SK-N-SH treated with all-trans-retinoic acid at 6 μM for 48 hours (cell line): ENCODE measurements at regions not wholly inside any gene's neighbourhood (a gene's known extent, or its start where the extent isn't known, plus 50 kb on each side); places are given as distances from the start of the nearest gene placed in this dataset.

Source experiments
- ATAC-seq: fragments of 200-7000 bp; cut with Tn5 transposase; 3 replicates; pipeline ENCODE4 v1.9.1; 2020; ENCODE audit warnings: mild to moderate bottlenecking, moderate library complexity
- ARNTL ChIP-seq: fragments of 450-650 bp; formaldehyde crosslinking; IDR thresholded peaks from 2 replicates; pipeline ENCODE4 v1.5.0; 2020; ENCODE audit warnings: low read depth, mild to moderate bottlenecking, moderate library complexity, borderline replicate concordance
- BACH2 ChIP-seq: fragments of 250-450 bp; sonication (Bioruptor Pico); IDR thresholded peaks from 2 replicates; pipeline ENCODE4 v1.9.0; 2021; ENCODE audit warnings: mild to moderate bottlenecking, borderline replicate concordance
- CREB5 ChIP-seq: fragments of 250-450 bp; sonication (Bioruptor Pico); IDR thresholded peaks from 2 replicates; pipeline ENCODE4 v1.5.1; 2020; ENCODE audit warnings: low read depth, mild to moderate bottlenecking, moderate library complexity
- CSDC2 ChIP-seq: fragments of 250-450 bp; sonication (Bioruptor Pico); IDR thresholded peaks from 2 replicates; pipeline ENCODE4 v1.5.0; 2020; ENCODE audit warnings: mild to moderate bottlenecking, moderate library complexity
- ESRRG ChIP-seq: fragments of 250-450 bp; sonication (Bioruptor Pico); IDR thresholded peaks from 2 replicates; pipeline ENCODE4 v1.6.1; 2021; ENCODE audit warnings: mild to moderate bottlenecking
- OSR1 ChIP-seq: fragments of 250-450 bp; sonication (Bioruptor Pico); IDR thresholded peaks from 2 replicates; pipeline ENCODE4 v1.8.0; 2022; ENCODE audit warnings: moderate library complexity, mild to moderate bottlenecking, inconsistent platforms
- RARB ChIP-seq: fragments of 250-450 bp; sonication (Bioruptor Pico); IDR thresholded peaks from 2 replicates; pipeline ENCODE4 v1.8.0; 2021; ENCODE audit warnings: mild to moderate bottlenecking, moderate library complexity
- SNAI2 ChIP-seq: fragments of 250-450 bp; sonication (Bioruptor Pico); IDR thresholded peaks from 2 replicates; pipeline ENCODE4 v1.5.0; 2020; ENCODE audit warnings: mild to moderate bottlenecking, moderate library complexity
- ZFP3 ChIP-seq: fragments of 250-450 bp; sonication (Bioruptor Pico); IDR thresholded peaks from 2 replicates; pipeline ENCODE4 v1.5.0; 2020; ENCODE audit warnings: mild to moderate bottlenecking, moderate library complexity
- ZFP30 ChIP-seq: fragments of 450-650 bp; formaldehyde crosslinking; IDR thresholded peaks from 2 replicates; pipeline ENCODE4 v1.5.0; 2022; ENCODE audit warnings: mild to moderate bottlenecking, moderate library complexity
- ZNF565 ChIP-seq: fragments of 450-650 bp; formaldehyde crosslinking; conservative IDR thresholded peaks from 2 replicates; pipeline ENCODE4 v1.5.0; 2020; ENCODE audit warnings: low read depth, mild to moderate bottlenecking, moderate library complexity
- ZNF8 ChIP-seq: fragments of 450-650 bp; formaldehyde crosslinking; IDR thresholded peaks from 2 replicates; pipeline ENCODE4 v1.5.0; 2020; ENCODE audit warnings: mild to moderate bottlenecking, moderate library complexity
- TF ChIP-seq, protein P1 (sequence below): fragments of 250-450 bp; sonication (Bioruptor Pico); IDR thresholded peaks from 2 replicates; pipeline ENCODE4 v1.5.0; 2020; ENCODE audit warnings: mild to moderate bottlenecking, moderate library complexity
- TF ChIP-seq, protein P2 (sequence below): fragments of 250-450 bp; sonication (Bioruptor Pico); IDR thresholded peaks from 2 replicates; pipeline ENCODE4 v1.8.0; 2020; ENCODE audit warnings: mild to moderate bottlenecking, moderate library complexity, borderline replicate concordance
- TF ChIP-seq, protein P3 (sequence below): fragments of 250-450 bp; sonication (Bioruptor Pico); IDR thresholded peaks from 2 replicates; pipeline ENCODE4 v1.5.1; 2021; ENCODE audit warnings: mild to moderate bottlenecking, moderate library complexity
- TF ChIP-seq, protein P4 (sequence below): fragments of 250-450 bp; sonication (Bioruptor Pico); IDR thresholded peaks from 2 replicates; pipeline ENCODE4 v1.8.0; 2021; ENCODE audit warnings: low read depth, mild to moderate bottlenecking, moderate library complexity, borderline replicate concordance

DNA sequence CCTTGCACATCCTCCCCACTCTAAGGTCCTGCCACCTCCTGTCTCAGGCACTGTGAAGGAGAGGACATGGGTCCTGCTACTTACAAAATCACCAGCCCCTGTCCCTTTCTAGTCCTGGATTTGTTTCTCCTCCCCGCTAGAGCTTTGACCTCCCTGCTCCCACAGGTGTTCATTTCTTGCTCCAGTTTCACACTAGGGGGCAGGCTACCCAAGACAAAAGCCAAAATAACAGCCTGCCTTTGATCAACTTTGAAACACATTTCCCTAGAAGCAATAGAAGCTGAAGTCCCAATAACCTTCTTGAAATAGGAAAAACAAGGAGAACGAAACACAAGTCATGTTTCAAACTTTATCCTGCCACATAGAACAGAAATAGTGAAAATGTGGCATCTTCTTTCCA lies 164.4 kb downstream of the QDPR start:
- peak; percentile 73 for ATAC-seq
- TF ChIP-seq ZNF8 (no peak), CSDC2 (CRISPR knock-in tag) (no peak), ZFP30 (CRISPR knock-in tag) (no peak), ZNF565 (CRISPR knock-in tag) (no peak), BACH2 (CRISPR knock-in tag) (no peak), RARB (CRISPR knock-in tag) (no peak), ESRRG (CRISPR knock-in tag) (no peak)
- TF ChIP-seq, protein P1, sequence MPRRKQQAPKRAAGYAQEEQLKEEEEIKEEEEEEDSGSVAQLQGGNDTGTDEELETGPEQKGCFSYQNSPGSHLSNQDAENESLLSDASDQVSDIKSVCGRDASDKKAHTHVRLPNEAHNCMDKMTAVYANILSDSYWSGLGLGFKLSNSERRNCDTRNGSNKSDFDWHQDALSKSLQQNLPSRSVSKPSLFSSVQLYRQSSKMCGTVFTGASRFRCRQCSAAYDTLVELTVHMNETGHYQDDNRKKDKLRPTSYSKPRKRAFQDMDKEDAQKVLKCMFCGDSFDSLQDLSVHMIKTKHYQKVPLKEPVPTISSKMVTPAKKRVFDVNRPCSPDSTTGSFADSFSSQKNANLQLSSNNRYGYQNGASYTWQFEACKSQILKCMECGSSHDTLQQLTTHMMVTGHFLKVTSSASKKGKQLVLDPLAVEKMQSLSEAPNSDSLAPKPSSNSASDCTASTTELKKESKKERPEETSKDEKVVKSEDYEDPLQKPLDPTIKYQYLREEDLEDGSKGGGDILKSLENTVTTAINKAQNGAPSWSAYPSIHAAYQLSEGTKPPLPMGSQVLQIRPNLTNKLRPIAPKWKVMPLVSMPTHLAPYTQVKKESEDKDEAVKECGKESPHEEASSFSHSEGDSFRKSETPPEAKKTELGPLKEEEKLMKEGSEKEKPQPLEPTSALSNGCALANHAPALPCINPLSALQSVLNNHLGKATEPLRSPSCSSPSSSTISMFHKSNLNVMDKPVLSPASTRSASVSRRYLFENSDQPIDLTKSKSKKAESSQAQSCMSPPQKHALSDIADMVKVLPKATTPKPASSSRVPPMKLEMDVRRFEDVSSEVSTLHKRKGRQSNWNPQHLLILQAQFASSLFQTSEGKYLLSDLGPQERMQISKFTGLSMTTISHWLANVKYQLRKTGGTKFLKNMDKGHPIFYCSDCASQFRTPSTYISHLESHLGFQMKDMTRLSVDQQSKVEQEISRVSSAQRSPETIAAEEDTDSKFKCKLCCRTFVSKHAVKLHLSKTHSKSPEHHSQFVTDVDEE = no peak
- TF ChIP-seq, protein P2, sequence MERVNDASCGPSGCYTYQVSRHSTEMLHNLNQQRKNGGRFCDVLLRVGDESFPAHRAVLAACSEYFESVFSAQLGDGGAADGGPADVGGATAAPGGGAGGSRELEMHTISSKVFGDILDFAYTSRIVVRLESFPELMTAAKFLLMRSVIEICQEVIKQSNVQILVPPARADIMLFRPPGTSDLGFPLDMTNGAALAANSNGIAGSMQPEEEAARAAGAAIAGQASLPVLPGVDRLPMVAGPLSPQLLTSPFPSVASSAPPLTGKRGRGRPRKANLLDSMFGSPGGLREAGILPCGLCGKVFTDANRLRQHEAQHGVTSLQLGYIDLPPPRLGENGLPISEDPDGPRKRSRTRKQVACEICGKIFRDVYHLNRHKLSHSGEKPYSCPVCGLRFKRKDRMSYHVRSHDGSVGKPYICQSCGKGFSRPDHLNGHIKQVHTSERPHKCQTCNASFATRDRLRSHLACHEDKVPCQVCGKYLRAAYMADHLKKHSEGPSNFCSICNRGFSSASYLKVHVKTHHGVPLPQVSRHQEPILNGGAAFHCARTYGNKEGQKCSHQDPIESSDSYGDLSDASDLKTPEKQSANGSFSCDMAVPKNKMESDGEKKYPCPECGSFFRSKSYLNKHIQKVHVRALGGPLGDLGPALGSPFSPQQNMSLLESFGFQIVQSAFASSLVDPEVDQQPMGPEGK (CRISPR knock-in tag) = no peak

DNA sequence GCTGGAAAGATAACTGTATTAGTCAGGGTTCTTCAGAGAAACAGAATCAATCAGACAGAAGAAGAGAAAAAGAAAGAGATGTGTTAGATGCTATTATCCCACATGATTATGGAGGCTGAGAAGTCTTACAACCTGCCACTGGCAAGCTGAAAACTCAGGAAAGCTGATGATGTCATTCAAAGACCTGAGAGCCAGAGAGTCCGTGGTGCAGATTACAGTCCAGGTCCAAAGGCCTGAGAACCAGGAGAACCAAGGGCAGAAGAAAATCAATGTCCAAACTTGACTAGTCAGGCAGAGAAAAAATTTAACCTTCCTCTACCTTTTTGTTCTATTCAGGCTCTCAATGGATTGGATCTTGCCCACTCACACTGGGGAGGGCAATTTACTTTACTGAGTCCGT lies 172.5 kb downstream of the QDPR start:
- no peak for TF ChIP-seq CSDC2 (CRISPR knock-in tag)
- TF ChIP-seq OSR1 = no peak
- TF ChIP-seq, protein P1 = no peak
- TF ChIP-seq SNAI2 (CRISPR knock-in tag) = no peak
- TF ChIP-seq, protein P3, sequence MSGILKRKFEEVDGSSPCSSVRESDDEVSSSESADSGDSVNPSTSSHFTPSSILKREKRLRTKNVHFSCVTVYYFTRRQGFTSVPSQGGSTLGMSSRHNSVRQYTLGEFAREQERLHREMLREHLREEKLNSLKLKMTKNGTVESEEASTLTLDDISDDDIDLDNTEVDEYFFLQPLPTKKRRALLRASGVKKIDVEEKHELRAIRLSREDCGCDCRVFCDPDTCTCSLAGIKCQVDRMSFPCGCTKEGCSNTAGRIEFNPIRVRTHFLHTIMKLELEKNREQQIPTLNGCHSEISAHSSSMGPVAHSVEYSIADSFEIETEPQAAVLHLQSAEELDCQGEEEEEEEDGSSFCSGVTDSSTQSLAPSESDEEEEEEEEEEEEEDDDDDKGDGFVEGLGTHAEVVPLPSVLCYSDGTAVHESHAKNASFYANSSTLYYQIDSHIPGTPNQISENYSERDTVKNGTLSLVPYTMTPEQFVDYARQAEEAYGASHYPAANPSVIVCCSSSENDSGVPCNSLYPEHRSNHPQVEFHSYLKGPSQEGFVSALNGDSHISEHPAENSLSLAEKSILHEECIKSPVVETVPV (CRISPR knock-in tag) = no peak
- no peak for TF ChIP-seq BACH2 (CRISPR knock-in tag)
- TF ChIP-seq, protein P4, sequence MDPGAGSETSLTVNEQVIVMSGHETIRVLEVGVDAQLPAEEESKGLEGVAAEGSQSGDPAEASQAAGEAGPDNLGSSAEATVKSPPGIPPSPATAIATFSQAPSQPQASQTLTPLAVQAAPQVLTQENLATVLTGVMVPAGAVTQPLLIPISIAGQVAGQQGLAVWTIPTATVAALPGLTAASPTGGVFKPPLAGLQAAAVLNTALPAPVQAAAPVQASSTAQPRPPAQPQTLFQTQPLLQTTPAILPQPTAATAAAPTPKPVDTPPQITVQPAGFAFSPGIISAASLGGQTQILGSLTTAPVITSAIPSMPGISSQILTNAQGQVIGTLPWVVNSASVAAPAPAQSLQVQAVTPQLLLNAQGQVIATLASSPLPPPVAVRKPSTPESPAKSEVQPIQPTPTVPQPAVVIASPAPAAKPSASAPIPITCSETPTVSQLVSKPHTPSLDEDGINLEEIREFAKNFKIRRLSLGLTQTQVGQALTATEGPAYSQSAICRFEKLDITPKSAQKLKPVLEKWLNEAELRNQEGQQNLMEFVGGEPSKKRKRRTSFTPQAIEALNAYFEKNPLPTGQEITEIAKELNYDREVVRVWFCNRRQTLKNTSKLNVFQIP (CRISPR knock-in tag) = no peak
- TF ChIP-seq ZNF565 (CRISPR knock-in tag) = no peak
- TF ChIP-seq ARNTL (CRISPR knock-in tag) = no peak
- TF ChIP-seq ZFP3 (CRISPR knock-in tag) = no peak
- TF ChIP-seq, protein P2 (CRISPR knock-in tag) = no peak
- no peak for TF ChIP-seq ZFP30 (CRISPR knock-in tag)
- TF ChIP-seq CREB5 (CRISPR knock-in tag) = no peak
- no peak for ATAC-seq
